ENCODE measurements at regions not wholly inside any gene's neighbourhood (a gene's known extent, or its start where the extent isn't known, plus 50 kb on each side); places are given as distances from the start of the nearest gene placed in this dataset.

GRCh38 chr13:107392205-107392604 lies 823.1 kb downstream of the LIG4 start:
- DNase-seq (ENCODE audit: low spot score), result no peak

DNA sequence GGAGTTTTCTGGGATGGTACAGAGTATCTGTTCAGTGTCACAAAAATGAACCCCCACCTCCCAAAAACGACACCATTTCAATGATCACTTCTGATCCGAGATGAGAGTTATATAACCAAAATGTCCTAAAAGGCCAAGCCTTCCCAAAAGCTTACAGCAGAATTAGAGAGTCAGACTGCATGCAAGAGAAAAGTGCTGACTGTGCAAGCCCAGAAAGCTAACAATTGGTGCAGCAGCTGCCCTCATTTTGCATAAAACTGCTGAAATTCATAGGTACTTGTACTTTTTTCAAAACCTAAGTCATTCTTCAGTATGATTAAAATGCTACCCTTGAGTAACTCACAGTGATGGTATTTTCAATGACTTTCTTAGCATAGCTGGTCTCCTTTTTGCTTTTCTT lies 819.6 kb upstream of the ARGLU1 start:
- no peak for DNase-seq (ENCODE audit: low spot score)

GRCh38 chr13:107379407-107380155 lies 811.6 kb upstream of the ARGLU1 start:
- peak; percentile 66 for DNase-seq (ENCODE audit: low spot score)

- no peak for DNase-seq (ENCODE audit: low spot score)
These were observed 808.6 kb upstream of the ARGLU1 start for GRCh38 chr13:107376341-107377125.

GRCh38 chr13:107375701-107376340 lies 807.9 kb upstream of the ARGLU1 start:
- no peak for DNase-seq (ENCODE audit: low spot score)

- DNase-seq (ENCODE audit: low spot score), result peak; percentile 30
These were observed 806.1 kb upstream of the ARGLU1 start for GRCh38 chr13:107374038-107374437.

DNA sequence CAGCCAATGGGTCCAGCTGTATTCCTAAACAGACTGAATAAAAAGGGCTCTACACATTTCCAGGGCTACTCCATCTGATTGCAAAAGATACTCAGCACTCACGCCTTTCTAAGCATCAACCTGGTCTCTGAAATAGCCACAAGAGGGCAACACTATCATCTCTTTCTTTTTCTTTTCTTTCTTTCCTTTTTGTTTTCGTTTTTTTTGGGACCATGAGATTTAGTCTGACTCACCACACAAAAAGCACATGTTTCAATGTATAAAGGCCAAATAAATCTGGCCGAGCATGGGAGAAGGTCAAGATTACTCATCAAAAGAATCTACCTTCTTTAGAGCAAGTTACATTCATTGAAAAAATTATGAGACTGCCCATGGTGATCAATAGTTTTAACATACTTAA lies 805.6 kb upstream of the ARGLU1 start:
- peak; percentile 78 for DNase-seq (ENCODE audit: low spot score)

- peak; percentile 85 for DNase-seq (ENCODE audit: low spot score)
These were observed 802.3 kb upstream of the ARGLU1 start for GRCh38 chr13:107370015-107370785.

DNA sequence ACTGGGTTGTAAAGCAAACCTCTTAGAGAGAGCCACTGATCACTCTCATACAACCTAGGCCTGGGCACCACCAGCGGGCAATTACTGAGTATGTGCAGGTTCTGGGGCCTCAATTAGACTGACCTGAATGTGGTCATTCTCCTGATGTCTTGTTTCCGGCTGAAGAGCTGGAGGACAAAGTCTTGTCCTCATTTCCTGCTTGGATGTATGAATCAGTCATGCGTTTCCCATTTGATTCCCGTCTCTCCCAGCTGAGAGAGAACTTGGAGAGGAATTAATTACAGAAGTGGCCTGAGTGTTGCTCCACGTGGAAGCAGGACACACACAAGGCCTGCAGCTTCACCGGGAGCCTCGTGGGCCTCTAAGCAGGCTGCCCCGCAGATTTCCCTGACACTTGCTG lies 799.3 kb upstream of the ARGLU1 start:
- DNase-seq (ENCODE audit: low spot score), result peak; percentile 82

GRCh38 chr13:107365466-107366215 lies 797.7 kb upstream of the ARGLU1 start:
- DNase-seq (ENCODE audit: low spot score), result peak; percentile 42

GRCh38 chr13:107364658-107365057 lies 796.7 kb upstream of the ARGLU1 start:
- no peak for DNase-seq (ENCODE audit: low spot score)

- no peak for DNase-seq (ENCODE audit: low spot score)
These were observed 793.7 kb upstream of the ARGLU1 start for GRCh38 chr13:107361666-107362065.

GRCh38 chr13:107360010-107360409 lies 792.1 kb upstream of the ARGLU1 start:
- no peak for DNase-seq (ENCODE audit: low spot score)

GRCh38 chr13:107358866-107359265 lies 790.9 kb upstream of the ARGLU1 start:
- no peak for DNase-seq (ENCODE audit: low spot score)

DNA sequence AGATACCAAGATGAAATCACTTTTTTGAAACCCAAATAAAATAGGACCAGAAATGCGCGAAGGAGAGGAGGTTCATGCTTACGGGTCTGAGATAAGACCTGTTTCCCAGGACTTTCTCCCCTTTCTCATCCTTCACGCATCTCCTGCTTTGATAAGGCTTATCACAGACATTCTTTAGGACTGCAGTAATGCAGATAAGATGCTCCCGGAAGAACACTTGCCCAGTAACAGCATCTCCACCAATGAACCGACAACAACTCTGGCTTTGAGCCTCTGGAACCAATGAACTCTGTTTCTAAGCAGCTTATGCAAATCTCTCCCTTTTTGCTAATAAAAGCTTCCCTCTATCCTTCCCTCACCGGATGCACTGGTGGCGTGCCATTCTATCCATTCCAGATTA lies 783.4 kb upstream of the ARGLU1 start:
- no peak for DNase-seq (ENCODE audit: low spot score)

GRCh38 chr13:107348925-107349324 lies 781.0 kb upstream of the ARGLU1 start:
- DNase-seq (ENCODE audit: low spot score), result peak; percentile 60

- peak; percentile 54 for DNase-seq (ENCODE audit: low spot score)
These were observed 780.5 kb upstream of the ARGLU1 start for GRCh38 chr13:107348471-107348870.

- peak; percentile 65 for DNase-seq (ENCODE audit: low spot score)
These were observed 779.9 kb upstream of the ARGLU1 start for GRCh38 chr13:107347641-107348369.

- DNase-seq (ENCODE audit: low spot score), result no peak
These were observed 774.8 kb upstream of the ARGLU1 start for GRCh38 chr13:107342747-107343146.

- DNase-seq (ENCODE audit: low spot score), result peak; percentile 50
These were observed 771.3 kb upstream of the ARGLU1 start for GRCh38 chr13:107339209-107339608.

DNA sequence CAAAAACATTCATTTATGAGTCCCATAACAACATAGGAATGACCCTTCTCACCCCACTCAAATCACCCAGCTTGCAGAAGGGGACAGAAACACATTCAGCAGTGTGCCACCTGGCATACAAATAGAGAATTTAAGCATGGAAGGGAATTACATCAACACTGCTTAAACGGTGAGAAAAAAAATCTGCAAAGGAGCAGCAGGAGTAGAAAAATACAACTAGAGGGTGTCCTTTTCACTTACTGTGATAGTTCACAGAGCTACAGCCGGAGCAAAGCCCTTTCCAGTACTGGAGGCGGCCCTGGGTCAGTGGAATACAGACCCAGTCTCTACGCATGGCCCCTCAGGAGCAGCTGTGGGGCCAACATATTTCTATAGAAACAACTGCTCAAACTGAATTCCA lies 764.3 kb upstream of the ARGLU1 start:
- DNase-seq (ENCODE audit: low spot score), result no peak
